Stimulated activated CD4-positive, alpha-beta T cell treated with anti-CD3 and anti-CD28 coated beads, Interleukin-2, amount 100 ng/mL, for 24 hours (primary cell): ENCODE measurements at regions not wholly inside any gene's neighbourhood (a gene's known extent, or its start where the extent isn't known, plus 50 kb on each side); places are given as distances from the start of the nearest gene placed in this dataset.
"Not testable (repeated sequence)": the region's sequence is repeated elsewhere in the genome, so short reads cannot be mapped to it uniquely, and the experiment has no call there.

Experiments
- DNase-seq, 2 donors: peaks; one replicate each; pipeline ENCODE4 v3.0.0-alpha.2; 2020

DNA sequence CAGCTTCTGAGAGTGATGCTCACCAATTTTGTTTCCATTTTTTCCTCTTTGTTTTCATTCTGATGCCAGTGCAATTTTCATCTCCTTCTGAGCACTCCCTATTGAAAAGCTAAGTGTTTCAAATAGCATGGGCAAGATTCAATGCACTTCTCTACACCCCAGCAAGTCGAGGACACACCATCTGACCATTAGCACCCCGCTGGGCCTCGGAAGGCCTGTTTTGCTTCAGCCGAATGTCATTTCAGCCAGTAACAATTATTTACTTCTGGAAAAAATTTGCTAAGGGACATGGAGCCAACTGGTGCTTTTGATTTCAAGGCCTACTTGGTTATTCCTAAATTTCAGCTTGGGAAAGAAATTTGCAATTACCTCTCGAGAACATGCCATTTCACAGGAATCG lies 392.4 kb downstream of the RNF144A start:
- no peak for DNase-seq

DNA sequence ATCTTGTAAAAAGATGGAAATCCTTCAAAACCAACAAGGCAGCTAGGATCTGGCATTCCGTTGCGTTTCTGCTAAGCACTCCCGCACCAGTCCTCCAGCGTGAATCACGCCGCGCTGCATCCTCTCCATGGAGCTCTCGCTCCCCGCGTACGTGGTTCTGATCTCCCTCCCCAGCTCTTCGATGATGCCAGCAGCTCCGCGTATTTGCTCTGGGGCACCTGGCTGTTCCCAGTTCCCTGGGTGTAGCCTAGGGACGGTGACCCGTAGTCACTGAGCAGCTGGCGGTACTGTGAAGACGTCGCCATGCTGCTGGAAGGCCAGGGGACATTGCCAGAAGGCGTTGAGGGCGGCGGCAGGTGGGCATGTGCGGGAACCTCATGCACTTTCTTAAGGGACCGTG lies 407.5 kb downstream of the RNF144A start:
- no peak for DNase-seq

DNA sequence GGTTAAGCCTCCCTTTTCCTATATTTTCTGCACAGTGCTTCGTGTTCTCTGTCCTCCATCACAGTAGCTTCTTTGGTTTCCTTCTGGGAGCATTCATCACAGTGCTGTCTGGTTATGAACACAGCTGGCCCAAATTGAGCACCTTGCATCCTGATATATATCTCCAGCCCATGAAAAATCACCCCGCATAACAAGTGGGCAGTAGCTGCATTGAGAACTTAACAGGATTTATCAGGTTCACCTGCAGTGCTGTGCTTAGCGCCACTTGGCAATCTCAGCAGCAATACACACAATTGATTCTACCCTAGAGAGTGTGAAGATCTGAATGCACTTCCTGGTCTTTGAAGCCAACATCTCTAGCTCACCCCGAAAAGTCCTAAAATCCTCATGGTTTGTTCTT lies 408.0 kb downstream of the RNF144A start:
- DNase-seq: no peak

DNA sequence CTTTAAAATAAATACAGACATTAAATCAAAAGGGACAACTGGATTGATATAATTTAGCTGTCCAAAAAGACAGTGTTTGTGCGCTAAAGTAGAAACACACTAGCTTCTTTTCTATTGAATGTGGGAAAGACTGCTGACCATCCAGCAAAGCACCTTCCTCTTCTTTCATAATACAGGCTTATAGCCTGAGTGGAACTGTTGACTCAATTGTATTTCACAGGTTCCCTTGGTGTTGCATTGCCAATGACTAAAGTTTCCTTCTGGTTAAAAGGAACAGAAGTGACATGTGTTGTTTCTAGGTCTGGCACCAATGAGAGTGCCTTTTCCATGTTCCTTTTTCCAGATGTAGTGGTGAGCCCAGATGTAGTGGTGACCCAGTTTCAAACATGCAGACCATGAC lies 412.3 kb downstream of the RNF144A start:
- no peak for DNase-seq

GRCh38 chr2:7333189-7333765 lies 416.1 kb downstream of the RNF144A start:
- DNase-seq: no peak

DNA sequence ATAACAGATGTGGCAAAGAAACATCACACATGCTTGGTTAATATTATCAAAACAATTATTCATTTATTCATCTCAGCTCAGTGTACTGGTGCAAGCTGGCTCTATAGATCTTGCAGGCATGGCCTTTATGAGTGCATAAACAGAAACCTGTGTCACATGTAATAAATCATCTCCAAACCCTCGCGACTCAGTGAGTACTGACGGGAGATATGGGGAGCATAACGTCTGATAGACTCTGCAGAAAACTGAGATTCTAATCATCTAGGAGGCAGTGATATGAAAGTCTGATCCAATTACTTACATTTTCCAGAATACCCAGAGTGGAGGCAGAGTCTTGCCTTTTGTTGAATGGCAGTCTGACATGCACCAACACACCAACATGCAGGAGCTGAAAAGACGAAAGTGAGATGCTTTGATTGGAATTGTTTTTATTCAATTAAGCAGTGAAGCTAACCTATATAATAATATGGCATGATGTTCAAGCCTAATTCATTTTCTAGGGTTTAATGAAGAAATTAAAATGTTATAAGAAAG lies 416.8 kb downstream of the RNF144A start:
- DNase-seq: no peak

- DNase-seq: no peak
Observed at GRCh38 chr2:7338961-7339360, 421.7 kb downstream of the RNF144A start.

DNA sequence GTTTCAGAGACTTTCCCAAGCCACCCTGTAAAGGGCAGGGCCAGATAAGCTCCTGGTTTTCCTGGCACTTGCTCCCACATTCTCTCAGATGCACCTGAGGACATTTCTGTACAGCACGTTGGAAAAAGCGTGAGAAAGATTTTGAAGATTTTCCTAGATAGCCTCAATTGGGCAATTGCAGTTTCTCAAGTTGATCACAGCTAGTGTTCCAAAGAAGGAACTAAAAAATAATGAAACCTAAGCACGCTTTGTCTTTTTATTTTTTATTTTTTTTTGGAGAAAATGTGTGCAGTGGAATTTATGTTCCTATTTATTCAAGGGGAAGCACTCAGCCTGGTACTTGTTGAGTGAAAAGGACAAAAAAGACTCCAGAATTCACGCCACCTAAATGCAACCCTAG lies 429.1 kb downstream of the RNF144A start:
- no peak for DNase-seq

DNA sequence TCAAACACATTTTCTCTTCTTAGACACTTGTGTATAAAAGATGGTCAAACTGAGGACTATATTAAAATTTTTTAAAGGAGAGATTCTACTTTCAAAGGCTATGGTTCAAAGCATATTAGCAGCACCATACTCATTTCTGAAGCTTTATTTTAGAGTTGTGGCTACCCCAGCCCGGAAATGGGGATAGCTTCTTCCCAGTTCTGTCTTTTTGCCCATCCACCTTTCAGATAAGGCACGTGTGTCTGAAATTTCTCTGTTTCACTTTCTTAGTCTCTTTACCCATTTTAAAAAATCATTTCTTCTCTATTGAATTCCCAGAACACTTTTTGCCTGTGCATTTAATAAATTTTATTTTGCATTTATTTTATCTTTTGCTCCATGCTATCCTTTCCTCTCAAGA lies 431.5 kb downstream of the RNF144A start:
- no peak for DNase-seq

DNA sequence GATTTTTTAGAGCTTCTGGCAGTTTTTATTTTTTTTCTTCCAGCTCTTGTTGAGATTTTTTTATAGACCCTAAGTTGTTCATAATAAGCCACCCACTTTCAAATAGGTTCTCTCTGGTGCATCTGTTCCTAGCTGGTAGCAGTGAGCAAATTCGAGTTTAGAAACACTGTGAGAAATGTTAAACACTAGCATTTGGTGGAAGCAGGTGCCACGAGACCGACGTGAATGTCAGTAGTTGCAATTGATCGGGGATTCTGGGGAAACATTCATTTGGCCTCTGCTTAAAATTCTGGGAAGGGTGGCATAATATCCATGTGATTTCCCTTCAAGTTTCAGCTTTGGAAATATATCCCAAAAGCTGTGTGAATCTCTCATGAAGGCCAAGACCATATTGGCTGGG lies 435.0 kb downstream of the RNF144A start:
- DNase-seq: no peak

- no peak for DNase-seq
Observed at GRCh38 chr2:7353571-7353970, 436.4 kb downstream of the RNF144A start.

GRCh38 chr2:7355781-7356180 lies 438.6 kb downstream of the RNF144A start:
- DNase-seq: no peak

DNA sequence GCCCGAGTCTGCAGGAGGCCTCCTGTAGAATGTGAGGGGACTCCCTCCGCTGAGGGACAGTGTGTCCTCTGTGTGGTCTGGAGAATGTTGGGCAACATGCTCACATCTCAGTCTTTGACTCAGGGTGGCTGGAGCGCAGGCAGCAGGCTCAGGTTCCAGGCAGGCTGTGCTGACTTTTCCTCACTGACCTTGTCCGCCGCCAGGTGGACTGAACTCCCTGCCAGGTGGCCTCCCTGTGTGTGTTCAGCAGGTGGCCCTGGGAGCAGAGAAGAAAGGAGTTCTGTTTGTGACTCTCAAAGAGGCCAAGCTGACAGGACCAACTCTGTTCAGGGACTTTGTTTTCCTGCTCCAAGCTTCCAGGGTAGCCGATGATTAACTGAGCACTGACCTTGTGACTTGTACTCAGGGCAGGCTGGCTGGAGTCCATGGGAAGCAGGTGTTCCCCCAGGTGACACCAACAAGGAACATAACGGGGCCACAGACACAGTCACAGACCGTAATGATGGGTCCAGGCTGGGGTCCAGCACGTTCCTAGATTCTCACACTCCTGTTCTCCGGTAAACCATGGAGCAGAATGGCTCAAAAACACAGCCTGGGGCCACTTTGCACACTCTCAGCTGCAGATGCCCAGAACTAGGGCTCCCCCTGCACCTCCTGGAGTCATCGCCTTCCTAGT lies 439.8 kb downstream of the RNF144A start:
- no peak for DNase-seq

- no peak for DNase-seq
Observed at GRCh38 chr2:7357993-7358392, 440.8 kb downstream of the RNF144A start.

DNA sequence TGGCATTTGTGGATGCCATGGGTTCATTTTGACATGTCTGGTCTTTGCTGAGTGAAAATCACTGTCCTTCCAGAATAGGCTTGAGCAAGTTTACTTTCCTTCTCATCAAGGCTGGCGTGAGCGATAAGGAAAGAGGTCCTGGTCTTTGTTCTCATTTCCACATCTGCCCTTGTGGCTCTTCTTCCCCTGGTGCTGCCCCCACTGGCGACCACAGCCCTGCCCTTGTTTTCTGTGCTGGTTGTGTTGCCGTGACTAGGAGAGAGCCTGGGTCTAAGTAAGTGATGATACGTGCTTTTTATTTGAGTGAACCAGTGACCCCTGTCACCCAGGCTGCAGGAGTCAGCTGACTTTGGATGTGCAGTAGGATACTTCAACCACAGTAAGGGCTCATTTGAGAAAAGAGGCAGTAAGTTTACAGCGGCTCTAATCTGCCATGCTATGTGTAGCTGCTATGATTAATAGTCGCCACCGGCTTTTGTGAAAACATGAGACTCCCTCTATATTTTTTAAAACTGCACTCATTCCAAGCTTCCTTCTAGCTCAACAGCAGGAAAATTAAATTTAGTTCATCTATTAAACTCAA lies 441.7 kb downstream of the RNF144A start:
- DNase-seq: no peak

- no peak for DNase-seq
Observed at GRCh38 chr2:7363906-7364305, 446.7 kb downstream of the RNF144A start.

DNA sequence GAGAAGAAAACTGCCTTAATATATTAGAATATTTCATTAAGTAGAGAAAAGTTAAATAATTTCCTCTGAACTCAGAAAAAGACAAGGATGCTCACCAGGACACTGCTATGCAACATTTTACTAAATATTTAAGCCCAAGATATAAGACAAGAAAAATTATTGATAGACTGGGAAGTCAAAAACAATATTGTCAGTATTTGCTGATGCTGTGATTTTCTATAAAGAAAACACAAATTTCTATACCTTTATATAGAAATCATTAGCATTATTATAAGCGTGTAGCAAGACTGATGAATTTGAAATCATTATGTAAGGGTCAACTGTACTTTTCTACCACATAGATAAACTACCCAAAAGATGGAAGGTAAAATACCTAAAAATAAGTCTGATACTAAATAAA lies 451.0 kb downstream of the RNF144A start:
- DNase-seq: no peak

DNA sequence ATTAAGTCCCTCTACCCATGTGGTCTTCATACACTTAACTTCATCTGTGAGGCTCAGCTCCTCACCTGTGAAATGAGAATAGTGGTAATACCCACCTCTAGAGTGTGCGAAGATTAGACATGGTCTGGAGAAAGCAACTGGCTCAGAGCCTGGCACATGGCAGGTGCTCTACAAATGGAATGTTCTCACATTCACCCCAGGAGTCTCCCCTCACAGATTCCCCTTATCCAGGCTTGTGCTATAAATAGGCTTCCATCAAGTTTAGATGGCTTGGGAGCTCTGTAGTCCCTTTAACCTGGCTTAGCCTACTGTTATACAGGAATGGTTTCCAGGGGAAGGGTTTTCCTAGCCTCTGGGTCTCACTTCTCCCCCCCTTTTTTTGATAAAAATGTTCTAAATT lies 455.9 kb downstream of the RNF144A start:
- DNase-seq: no peak

GRCh38 chr2:7375901-7376300 lies 458.7 kb downstream of the RNF144A start:
- DNase-seq: no peak

DNA sequence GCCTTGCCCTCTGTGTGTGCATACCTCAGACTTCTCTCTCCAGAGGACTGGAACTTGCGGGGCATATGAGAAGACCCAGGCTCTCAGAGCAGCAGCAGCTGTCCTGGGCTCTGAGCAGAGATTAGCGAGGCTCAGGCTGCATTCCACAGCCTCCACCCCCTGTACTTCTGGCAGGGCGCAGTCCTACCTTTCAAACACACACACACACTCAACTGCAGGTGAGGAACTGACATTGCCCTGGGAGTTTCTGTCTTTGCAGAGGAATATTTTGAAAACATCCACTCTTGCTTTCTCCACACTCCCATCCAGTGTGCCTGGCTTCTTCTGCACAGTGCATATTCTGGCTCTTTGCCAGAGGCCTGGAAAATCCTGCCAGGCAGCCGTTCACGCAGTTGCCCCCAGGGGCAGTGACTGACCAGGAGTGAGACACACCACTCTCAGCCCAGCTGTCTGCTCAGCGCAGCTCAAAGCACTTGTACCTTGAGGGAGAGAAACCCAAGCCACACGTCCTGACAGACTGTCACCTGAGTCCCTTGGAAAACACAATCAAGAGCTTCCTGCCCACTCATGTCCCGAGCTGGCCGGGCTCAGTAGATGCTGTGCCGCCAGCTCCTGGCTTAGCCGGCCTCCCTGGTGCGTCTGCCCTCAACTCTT lies 460.8 kb downstream of the RNF144A start:
- no peak for DNase-seq

DNA sequence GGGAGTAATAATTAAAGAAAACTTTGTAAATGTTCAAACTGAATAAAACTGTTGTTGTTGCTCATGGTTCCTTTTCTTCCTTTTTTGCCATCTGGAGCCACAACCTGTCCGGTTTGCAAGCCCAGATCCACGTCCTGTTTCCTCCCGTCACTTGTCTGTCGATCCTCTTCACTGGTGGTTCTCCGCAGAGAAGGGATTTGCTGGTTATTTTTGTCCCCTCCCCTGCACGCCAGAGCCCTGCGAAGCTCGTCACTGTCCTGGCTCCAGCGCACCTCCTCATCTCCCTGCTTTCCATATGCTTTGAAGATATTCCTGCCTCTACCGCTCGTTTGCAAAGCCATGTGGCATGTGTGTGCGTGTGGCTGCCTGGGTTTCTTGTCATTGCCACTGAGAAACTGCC lies 461.4 kb downstream of the RNF144A start:
- DNase-seq: no peak

- peak in 1 of 2 donors; percentile 10 for DNase-seq
Observed at GRCh38 chr2:7379799-7380198, 462.6 kb downstream of the RNF144A start.

DNA sequence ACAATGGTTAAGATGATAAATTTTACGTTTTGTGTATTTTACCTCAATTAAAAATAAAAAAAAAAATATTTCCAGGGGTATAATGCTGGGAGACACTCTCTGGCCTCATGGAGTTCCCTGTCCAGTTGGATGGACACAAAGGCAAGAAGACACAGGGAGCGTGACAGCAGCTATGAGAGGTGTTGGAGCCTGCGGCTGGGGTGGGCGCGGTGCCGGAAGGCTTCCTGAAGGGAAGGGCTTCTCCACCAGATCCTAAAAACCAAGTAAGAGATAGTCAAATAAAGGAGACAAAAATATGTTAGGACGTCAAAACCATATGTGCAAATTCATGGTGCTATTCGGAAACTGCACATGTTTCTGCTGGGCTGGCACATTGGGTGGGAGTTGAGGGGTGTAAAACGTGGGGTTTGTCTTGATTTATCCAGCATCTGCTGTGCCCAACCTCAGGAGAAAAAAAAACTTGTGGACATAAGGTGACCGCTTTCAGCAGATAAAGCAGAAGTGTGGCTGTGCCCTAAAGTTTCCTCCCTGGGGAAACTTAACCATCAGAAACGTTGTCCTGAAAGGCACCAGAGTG lies 467.6 kb downstream of the RNF144A start:
- no peak for DNase-seq

- not testable (repeated sequence) for DNase-seq
Observed at GRCh38 chr2:7390311-7390710, 473.1 kb downstream of the RNF144A start.
